ENCODE measurements at regions not wholly inside any gene's neighbourhood (a gene's known extent, or its start where the extent isn't known, plus 50 kb on each side); places are given as distances from the start of the nearest gene placed in this dataset.

GRCh38 chr4:129908117-129908516, 812.2 kb downstream of the C4orf33 start:
- no peak for TF ChIP-seq CTCF (IDR thresholded peaks at IDR 0.05)
- TF ChIP-seq POLR2A (IDR thresholded peaks at IDR 0.05) = no peak

Data from testis (tissue), 2 donors.